ENCODE measurements at regions not wholly inside any gene's neighbourhood (a gene's known extent, or its start where the extent isn't known, plus 50 kb on each side); places are given as distances from the start of the nearest gene placed in this dataset.
"Not testable (repeated sequence)": the region's sequence is repeated elsewhere in the genome, so short reads cannot be mapped to it uniquely, and the experiment has no call there.

GRCh38 chr3:145197821-145198220 lies 963.2 kb downstream of the PLOD2 start:
- no peak for DNase-seq

- no peak for DNase-seq
These were observed 951.4 kb downstream of the PLOD2 start for GRCh38 chr3:145209561-145209960.

GRCh38 chr3:145219355-145220235 lies 941.4 kb downstream of the PLOD2 start:
- DNase-seq, result no peak

GRCh38 chr3:145224886-145225285 lies 936.1 kb downstream of the PLOD2 start:
- DNase-seq, result no peak

GRCh38 chr3:145243875-145244274 lies 917.1 kb downstream of the PLOD2 start:
- DNase-seq, result no peak

- no peak for DNase-seq
These were observed 916.7 kb downstream of the PLOD2 start for GRCh38 chr3:145244327-145244726.

- DNase-seq, result no peak
These were observed 914.7 kb downstream of the PLOD2 start for GRCh38 chr3:145246291-145246690.

GRCh38 chr3:145248928-145249327 lies 912.1 kb downstream of the PLOD2 start:
- DNase-seq, result no peak

GRCh38 chr3:145251311-145251710 lies 909.7 kb downstream of the PLOD2 start:
- no peak for DNase-seq

GRCh38 chr3:145257967-145258366 lies 903.0 kb downstream of the PLOD2 start:
- not testable (repeated sequence) for DNase-seq

- no peak for DNase-seq
These were observed 901.7 kb downstream of the PLOD2 start for GRCh38 chr3:145259166-145259880.

GRCh38 chr3:145263458-145263857 lies 897.5 kb downstream of the PLOD2 start:
- not testable (repeated sequence) for DNase-seq

GRCh38 chr3:145266368-145266767 lies 894.6 kb downstream of the PLOD2 start:
- DNase-seq, result no peak

GRCh38 chr3:145269106-145269505 lies 891.9 kb downstream of the PLOD2 start:
- no peak for DNase-seq

- no peak for DNase-seq
These were observed 888.3 kb downstream of the PLOD2 start for GRCh38 chr3:145272684-145273083.

GRCh38 chr3:145282505-145282904 lies 878.5 kb downstream of the PLOD2 start:
- DNase-seq, result no peak

- no peak for DNase-seq
These were observed 874.0 kb downstream of the PLOD2 start for GRCh38 chr3:145286937-145287336.

GRCh38 chr3:145290010-145290409 lies 871.0 kb downstream of the PLOD2 start:
- no peak for DNase-seq

GRCh38 chr3:145294572-145294971 lies 866.4 kb downstream of the PLOD2 start:
- DNase-seq, result no peak

- DNase-seq, result no peak
These were observed 853.7 kb downstream of the PLOD2 start for GRCh38 chr3:145307272-145307671.

- DNase-seq, result no peak
These were observed 847.2 kb downstream of the PLOD2 start for GRCh38 chr3:145313751-145314150.

- DNase-seq, result not testable (repeated sequence)
These were observed 844.7 kb downstream of the PLOD2 start for GRCh38 chr3:145316253-145316652.

- no peak for DNase-seq
These were observed 834.3 kb downstream of the PLOD2 start for GRCh38 chr3:145326666-145327065.

- not testable (repeated sequence) for DNase-seq
These were observed 827.6 kb downstream of the PLOD2 start for GRCh38 chr3:145333427-145333826.
